ENCODE measurements at regions not wholly inside any gene's neighbourhood (a gene's known extent, or its start where the extent isn't known, plus 50 kb on each side); places are given as distances from the start of the nearest gene placed in this dataset.
A peak's percentile ranks its signal among the peaks of the same experiment; 100 is the strongest.

- TF ChIP-seq EZH2phosphoT487 (conservative IDR thresholded peaks at IDR 0.05; ENCODE audit: low read length), result no peak
- no peak for TF ChIP-seq CTCF (IDR thresholded peaks at IDR 0.05; ENCODE audit: insufficient read depth, low read length, poor library complexity, severe bottlenecking)
- H3K27me3 ChIP-seq (ENCODE audit: low read length), result no peaks in the 10 kb centered on the region
- no peak overlapping the region for H2AFZ ChIP-seq (ENCODE audit: low read depth, low read length, severe bottlenecking)
- H3K4me3 ChIP-seq (ENCODE audit: insufficient read depth, low read length, poor library complexity, severe bottlenecking), result no peak overlapping the region
- H3K9me3 ChIP-seq (ENCODE audit: insufficient read depth, low read length), result no peaks in the 10 kb centered on the region
- H3K4me2 ChIP-seq (ENCODE audit: low read depth, low read length, poor library complexity, severe bottlenecking), result no peak overlapping the region
- no peaks in the 10 kb centered on the region for H4K20me1 ChIP-seq (ENCODE audit: low read depth, low read length)
- no peaks in the 10 kb centered on the region for H3K79me2 ChIP-seq (ENCODE audit: insufficient read depth, low read length)
- H3K9ac ChIP-seq (ENCODE audit: low read length), result no peak overlapping the region
- no peaks in the 10 kb centered on the region for H3K36me3 ChIP-seq (ENCODE audit: low read length)
- no peaks in the 10 kb centered on the region for H3F3A ChIP-seq (ENCODE audit: insufficient read depth)
- no peak overlapping the region for H3K27ac ChIP-seq (ENCODE audit: low read depth, low read length)
- no peaks in the 10 kb centered on the region for H3K9me2 ChIP-seq (replicated peaks; ENCODE audit: insufficient read depth, low read length)
These were observed 350.1 kb downstream of the ETV1 start for GRCh38 chr7:13639396-13639795.

GRCh38 chr7:13641714-13642113 lies 347.8 kb downstream of the ETV1 start:
- H3F3A ChIP-seq (ENCODE audit: insufficient read depth), result no peaks in the 10 kb centered on the region
- H3K9me2 ChIP-seq (replicated peaks; ENCODE audit: insufficient read depth, low read length), result no peaks in the 10 kb centered on the region
- no peak overlapping the region for H3K27ac ChIP-seq (ENCODE audit: low read depth, low read length)
- no peak overlapping the region for H3K9ac ChIP-seq (ENCODE audit: low read length)
- H3K36me3 ChIP-seq (ENCODE audit: low read length), result no peaks in the 10 kb centered on the region
- peak overlapping the region; percentile 7 for H2AFZ ChIP-seq (ENCODE audit: low read depth, low read length, severe bottlenecking)
- H3K9me3 ChIP-seq (ENCODE audit: insufficient read depth, low read length), result no peaks in the 10 kb centered on the region
- TF ChIP-seq EZH2phosphoT487 (conservative IDR thresholded peaks at IDR 0.05; ENCODE audit: low read length), result no peak
- TF ChIP-seq CTCF (IDR thresholded peaks at IDR 0.05; ENCODE audit: insufficient read depth, low read length, poor library complexity, severe bottlenecking), result no peak
- no peaks in the 10 kb centered on the region for H3K27me3 ChIP-seq (ENCODE audit: low read length)
- no peaks in the 10 kb centered on the region for H4K20me1 ChIP-seq (ENCODE audit: low read depth, low read length)
- no peak overlapping the region for H3K4me3 ChIP-seq (ENCODE audit: insufficient read depth, low read length, poor library complexity, severe bottlenecking)
- H3K79me2 ChIP-seq (ENCODE audit: insufficient read depth, low read length), result no peaks in the 10 kb centered on the region
- H3K4me2 ChIP-seq (ENCODE audit: low read depth, low read length, poor library complexity, severe bottlenecking), result no peak overlapping the region

GRCh38 chr7:13651167-13651566 lies 338.3 kb downstream of the ETV1 start:
- Histone ChIP-seq H3K36me3 (ENCODE audit: low read length) (no peaks in the 10 kb centered on the region), H3K27ac (ENCODE audit: low read depth, low read length) (no peak overlapping the region), H3F3A (ENCODE audit: insufficient read depth) (no peaks in the 10 kb centered on the region), H3K4me2 (ENCODE audit: low read depth, low read length, poor library complexity, severe bottlenecking) (no peak overlapping the region), H3K79me2 (ENCODE audit: insufficient read depth, low read length) (no peaks in the 10 kb centered on the region), H3K9me3 (ENCODE audit: insufficient read depth, low read length) (no peaks in the 10 kb centered on the region), H3K4me3 (ENCODE audit: insufficient read depth, low read length, poor library complexity, severe bottlenecking) (no peak overlapping the region), H3K9ac (ENCODE audit: low read length) (no peak overlapping the region), H4K20me1 (ENCODE audit: low read depth, low read length) (no peaks in the 10 kb centered on the region), H3K9me2 (replicated peaks; ENCODE audit: insufficient read depth, low read length) (no peaks in the 10 kb centered on the region), H3K27me3 (ENCODE audit: low read length) (no peaks in the 10 kb centered on the region), H2AFZ (ENCODE audit: low read depth, low read length, severe bottlenecking) (no peak overlapping the region)
- TF ChIP-seq EZH2phosphoT487 (conservative IDR thresholded peaks at IDR 0.05; ENCODE audit: low read length) (no peak), CTCF (IDR thresholded peaks at IDR 0.05; ENCODE audit: insufficient read depth, low read length, poor library complexity, severe bottlenecking) (no peak)

All from SU-DHL-6 (cell line).